Posterior vena cava (tissue), 2 donors: ENCODE measurements at regions not wholly inside any gene's neighbourhood (a gene's known extent, or its start where the extent isn't known, plus 50 kb on each side); places are given as distances from the start of the nearest gene placed in this dataset.
"Not testable (repeated sequence)": the region's sequence is repeated elsewhere in the genome, so short reads cannot be mapped to it uniquely, and the experiment has no call there.

Experiments
- DNase-seq: peaks from one replicate; pipeline ENCODE4 v3.0.0-alpha.2; 2020; ENCODE audit warnings: low spot score
- intact Hi-C, 2 donors: fragments of 100-400 bp; cut with DNase I; formaldehyde crosslinking; loops; one replicate each; pipeline versions ENCODE4 v1.14.1 to v1.14.2; 2022 to 2023
- donor health status: DM: yes; HTN: yes; CAD: no.
- donor health status: DM: yes; HTN: yes; CAD: no.

DNA sequence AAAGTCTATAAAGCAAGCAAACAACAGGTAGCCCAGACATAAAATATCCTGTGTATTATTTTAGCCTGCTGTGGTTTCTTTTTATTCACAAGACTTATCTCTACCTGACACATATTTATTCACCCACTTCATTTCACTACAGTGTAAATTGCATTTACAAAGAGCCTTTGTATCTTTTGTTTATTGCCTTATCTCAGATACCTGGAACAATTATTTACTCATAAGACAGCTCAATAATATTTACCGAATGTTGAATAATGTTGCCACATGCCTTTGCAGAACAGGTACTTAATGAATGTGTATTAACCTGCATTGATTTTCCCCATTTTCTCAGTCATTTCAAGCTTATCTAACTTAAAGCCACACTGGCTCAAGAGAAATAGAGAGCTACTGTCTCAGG, 603.6 kb downstream of the FBXO15 start:
- no peak for DNase-seq
- intact Hi-C loops, result no loop called here

DNA sequence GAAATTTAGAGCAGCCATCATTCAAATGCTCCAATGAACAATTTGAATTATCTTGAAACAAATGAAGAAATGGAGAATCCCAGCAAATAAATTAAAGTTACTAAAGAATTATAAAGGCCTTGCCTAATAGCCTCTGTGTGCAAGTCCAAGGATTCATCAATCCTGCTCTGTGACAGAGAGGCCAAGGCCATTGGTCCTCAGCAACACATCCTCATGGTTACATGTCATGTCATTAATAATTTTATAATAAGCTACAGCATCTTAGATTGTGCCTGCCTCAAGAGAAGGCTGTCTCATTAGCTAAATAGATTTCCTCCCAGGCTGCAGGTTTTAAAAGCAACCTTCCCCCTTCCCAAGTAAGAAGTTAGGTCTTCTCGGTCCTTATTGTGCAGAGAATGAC, 611.6 kb downstream of the FBXO15 start:
- DNase-seq, result no peak
- intact Hi-C loops, result no loop called here

DNA sequence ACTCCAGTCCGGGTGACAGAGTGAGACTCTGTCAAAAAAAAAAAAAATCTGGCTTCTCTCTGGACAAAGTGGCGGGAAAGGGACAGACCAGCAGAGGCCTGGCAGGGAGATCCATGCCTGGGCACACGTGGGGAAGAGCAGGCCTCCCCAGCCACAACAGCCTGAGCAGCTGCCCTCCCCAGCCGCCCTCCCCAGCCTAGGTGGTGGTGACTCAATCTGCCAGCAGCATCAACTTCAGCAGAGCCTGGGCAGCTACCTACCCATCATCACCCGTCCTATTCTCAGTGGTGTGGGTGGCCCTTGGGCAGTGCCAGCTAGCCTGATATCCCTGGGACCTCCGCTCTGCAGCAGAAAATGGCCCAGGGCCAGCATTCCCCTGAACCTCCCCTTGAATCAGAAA, 612.4 kb downstream of the FBXO15 start:
- DNase-seq, result no peak
- intact Hi-C loops, result no loop called here

DNA sequence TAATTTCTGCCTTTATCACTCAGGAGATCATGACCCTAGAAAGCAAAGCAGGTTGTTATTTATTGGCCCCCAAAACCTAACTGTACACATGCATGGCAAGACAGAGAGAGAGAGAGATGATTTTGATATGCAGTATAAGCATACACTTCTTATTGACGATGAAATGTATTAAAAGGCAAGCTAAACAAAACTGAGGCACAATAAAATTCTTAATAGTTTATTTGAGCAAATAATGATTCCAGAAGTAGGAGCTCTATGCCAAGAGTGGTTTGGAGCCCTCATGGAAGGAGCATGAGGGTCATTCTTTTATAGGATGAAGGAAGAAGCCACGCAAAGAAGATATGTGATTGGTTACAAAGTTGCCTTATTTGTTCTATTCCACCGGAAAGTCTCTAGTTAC, 616.0 kb downstream of the FBXO15 start:
- DNase-seq, result no peak
- intact Hi-C loops, result no loop called here

DNA sequence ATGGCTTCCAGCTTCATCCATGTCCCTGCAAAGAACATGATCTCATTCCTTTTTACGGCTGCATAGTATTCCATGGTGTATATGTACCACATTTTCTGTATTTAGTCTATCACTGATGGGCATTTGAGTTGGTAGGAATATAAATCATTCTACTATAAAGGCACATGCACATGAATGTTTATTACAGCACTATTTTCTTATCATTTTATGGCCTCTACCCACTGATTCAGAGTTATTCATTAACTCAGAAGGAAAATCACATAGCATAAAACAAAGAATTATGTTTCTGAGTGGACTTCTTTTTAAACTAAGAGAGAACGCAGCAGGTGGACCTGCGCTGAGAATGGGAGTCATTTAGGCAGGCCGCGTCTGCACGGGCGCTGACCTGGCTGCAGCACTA, 619.6 kb downstream of the FBXO15 start:
- DNase-seq, result no peak
- intact Hi-C loops, result no loop called here

DNA sequence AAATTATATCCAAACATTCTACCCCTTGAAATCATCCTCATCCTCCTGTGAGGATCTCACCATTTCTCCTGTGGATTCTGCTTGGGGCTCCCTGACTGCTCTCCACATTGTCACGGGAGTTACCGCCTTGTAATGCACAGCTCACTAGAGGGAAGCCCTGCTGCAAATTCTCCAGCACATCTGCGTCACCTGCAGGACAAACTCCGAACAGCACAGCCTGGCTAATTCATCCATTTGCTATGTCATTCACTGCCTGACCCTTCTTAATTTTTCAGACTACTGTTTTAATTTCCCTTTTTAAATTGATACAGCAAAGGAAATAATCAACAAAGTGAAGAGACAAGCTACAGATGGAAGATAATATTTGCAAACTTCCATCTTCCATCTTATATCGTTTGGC, 627.4 kb downstream of the FBXO15 start:
- DNase-seq, result no peak
- intact Hi-C loops, result no loop called here

DNA sequence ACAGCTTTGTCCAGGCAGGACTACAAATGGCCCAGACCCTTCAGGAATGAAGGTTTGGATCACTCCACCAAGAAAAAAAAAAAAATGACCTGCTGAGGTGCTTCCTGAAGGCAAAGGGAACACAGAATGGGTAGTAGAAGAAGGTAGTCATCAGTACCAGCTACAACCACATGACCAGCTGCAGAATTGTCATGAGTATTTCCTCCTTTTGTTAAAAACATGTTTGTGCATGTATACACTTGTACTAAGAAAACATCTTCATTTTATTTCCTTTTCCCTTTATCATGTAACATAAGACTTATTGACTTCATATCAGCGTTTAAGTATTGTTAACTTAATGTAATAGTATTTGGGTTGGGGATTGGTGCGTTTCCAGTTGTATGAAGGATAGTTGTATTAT, 631.6 kb downstream of the FBXO15 start:
- intact Hi-C loops, DNase-seq: not testable (repeated sequence)

DNA sequence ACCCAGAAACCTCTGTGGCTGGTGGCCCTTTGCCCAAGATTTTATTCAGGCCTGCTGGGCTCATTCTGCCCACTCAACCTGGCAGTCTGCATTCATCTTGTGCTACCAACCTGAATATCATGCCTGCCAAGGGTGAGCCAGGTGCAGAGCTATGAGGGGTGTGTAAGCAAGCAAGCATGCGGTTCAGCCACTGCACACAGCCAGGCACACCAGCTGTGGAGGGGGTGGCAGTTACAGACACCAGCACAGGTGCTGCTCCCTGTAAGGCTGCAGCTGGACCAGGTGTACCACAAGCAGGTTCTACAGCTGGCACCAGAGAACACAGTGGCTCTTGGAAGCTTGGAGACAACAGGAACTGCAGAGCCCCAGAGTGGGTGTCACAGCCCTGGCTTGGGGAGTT, 633.2 kb downstream of the FBXO15 start:
- intact Hi-C loops, result no loop called here
- DNase-seq, result no peak

DNA sequence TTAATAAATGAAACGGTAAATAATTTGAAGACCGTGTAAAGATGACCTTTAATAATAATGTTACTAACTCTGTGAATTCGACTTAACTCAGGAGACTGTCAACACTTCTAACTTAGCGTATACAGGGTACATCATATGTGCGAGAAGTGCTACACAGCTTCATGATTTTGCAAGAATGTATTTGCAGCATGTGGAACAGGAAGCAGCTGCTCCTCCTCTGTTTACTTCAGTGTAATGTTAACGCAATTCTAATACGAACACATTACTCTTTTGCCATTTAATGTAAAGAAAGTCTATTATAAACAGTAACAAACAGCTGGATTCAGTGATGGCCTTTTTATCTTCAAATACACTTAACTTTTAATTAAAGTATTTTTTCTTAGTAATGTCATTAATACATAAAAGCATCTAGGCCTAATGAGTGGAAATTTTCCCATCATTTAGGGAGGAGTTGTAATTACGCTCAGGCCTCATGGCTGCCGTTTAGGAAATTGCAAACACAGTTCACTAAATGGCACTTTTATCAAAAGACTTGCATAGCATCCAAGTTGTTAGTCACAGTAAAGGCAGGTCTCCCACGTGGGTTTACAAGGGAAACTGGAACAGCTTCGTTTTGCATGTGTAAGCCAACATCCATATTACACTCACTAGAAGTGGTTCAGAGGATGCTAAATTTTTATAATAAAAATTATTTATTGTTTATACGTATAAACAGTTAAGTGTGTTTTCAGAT, 635.7 kb downstream of the FBXO15 start:
- intact Hi-C loops, result no loop called here
- no peak for DNase-seq

DNA sequence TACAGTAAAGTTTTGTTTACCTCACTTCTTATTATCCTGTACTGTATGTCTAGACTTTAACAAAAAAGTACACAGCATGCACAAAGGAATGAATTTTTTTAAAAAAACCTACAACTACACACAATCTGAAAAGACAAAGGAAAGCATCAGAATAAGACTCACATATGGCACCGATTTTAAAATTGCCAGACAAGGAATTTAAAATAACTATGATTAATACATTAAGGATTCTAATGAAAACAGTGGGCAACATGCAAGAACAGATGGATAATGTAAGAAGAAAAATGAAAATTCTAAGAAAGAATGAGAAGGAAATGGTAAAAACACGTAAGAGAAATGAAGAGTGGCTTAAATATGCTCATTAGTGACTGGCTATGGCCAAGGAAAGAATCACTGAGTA, 638.2 kb downstream of the FBXO15 start:
- DNase-seq, result no peak
- intact Hi-C loops, result no loop called here

DNA sequence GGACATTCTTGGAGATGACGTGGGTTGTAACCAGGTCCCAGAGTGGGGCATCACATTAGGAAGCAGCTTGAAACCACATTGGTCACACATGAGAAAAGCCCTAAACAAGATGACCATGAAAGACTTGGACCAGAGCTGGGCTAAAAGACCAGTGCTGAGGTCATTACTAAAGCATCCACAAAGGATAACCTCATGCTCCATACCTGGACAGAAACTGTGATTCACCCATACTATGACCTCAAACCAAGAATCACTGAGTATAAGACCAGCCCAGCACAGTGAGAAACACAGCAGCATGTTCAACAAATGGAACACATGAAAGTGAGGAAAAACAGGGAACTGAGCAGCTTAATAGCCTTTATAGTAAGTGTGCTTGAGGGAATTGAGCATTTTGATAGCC, 635.5 kb upstream of the NETO1 start:
- intact Hi-C loops, result no loop called here
- no peak for DNase-seq

DNA sequence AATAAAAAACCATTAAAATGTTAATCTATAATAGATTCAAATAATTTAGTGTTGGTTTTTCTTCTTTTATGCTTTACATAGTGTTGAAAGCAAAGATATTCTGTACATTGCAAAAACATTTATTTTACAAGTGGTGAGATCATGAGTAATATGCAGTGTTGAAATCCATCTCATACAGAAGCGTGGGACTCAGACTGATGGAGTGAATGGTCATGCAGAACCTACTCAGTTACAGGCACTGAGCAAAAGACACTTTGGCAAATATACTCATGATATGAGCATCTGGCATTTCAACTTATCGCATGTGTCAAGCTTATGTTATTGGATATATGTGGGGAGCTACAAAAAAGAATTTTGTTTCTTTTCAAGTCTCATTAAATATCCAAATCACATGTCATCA, 620.2 kb upstream of the NETO1 start:
- DNase-seq, result no peak
- intact Hi-C loops, result no loop called here

DNA sequence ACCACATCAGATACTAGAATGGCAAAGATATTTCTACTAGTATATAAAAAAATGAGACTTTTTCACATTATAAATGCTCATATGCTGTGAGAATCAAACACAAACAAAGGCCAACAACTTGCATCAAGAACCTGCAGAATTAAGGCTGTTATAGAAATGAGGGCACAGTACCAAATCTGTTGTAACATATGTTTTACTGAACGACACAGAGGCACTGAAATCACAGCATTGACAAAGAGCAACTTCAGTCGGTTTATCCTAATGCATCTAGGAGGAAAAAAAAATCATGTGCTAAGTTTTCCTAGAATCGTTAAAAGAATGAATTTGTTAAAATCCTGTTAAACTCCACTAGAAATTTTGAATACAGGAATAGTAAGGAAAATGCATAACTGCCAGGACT, 617.4 kb upstream of the NETO1 start:
- no peak for DNase-seq

DNA sequence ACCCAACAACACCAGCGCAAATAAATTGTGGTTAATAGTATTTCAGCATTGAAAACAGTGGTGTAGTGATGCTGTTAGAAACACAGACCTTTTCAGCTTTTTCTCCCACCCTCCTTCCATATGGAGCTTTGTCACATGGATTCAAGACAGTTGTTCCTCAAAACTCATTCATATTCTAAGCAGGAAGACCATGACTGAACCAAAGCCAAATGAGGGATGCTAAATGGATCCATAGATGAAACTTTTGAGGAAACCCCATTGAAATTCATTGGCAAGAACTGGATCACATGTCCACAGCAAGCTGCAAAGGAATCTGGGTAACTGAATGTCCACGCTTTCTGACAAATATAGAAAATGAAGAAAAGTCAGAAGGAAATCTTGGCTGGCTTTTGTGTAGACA, 615.1 kb upstream of the NETO1 start:
- DNase-seq, result no peak
- intact Hi-C loops, result no loop called here

More for the DNA sequence above, 617.4 kb upstream of the NETO1 start:
- intact Hi-C loops, result no loop called here

DNA sequence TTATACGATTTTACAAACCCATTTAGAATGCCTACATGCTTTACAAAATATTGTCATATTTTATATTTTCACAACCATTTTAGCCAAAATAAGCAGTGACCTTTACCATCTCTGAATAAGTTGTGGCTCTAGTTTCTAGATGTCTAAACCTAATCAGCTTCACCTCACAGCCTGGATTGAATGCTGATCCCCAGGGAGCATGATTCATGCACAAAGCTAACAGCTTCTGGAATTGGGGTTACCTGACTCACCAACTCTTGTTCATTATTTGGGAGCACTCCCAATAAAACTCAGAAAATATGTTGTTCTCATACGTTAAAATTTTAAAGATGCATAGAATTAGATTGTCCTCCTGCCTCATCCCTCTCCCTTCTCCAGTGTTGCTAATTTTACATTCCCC, 611.7 kb upstream of the NETO1 start:
- DNase-seq, result no peak
- intact Hi-C loops, result no loop called here

DNA sequence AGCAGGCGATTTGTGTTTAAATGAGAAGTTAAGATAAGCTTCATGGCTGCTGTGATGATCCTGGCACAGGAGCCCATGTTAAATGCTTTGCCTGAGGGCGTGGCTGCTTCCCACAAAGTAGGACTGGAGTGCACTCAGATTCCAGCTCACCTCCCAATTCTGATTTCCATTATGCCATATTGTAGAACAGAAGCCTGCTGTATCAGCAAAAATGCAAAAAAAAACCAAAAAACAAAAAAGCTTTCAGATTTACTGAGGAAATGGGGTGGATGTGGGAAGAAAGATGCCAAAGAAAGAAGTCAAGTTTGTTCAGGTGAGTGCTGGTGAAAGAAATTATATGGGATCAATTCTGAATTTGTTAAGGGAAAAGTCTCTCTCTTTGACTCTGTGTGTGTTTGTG, 610.4 kb upstream of the NETO1 start:
- no peak for DNase-seq
- intact Hi-C loops, result no loop called here

DNA sequence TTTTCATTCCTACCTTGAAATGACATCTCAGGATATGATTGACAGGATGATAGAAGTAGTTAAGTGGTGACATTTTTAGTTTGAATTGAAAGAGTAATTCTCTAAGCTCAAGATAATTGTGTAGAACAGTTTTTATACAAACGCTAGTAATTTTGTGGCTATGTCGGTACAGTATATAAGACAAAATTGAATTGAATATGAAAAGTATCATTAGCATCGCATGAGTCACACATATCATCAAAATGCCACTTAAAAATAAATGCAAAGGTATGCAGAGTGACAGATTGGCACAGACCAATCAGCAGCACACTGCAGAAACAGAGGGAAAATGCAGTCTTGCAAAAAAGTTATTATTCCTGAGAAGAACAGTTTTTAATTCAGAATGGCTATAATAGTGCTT, 608.2 kb upstream of the NETO1 start:
- intact Hi-C loops, result no loop called here
- DNase-seq, result no peak

DNA sequence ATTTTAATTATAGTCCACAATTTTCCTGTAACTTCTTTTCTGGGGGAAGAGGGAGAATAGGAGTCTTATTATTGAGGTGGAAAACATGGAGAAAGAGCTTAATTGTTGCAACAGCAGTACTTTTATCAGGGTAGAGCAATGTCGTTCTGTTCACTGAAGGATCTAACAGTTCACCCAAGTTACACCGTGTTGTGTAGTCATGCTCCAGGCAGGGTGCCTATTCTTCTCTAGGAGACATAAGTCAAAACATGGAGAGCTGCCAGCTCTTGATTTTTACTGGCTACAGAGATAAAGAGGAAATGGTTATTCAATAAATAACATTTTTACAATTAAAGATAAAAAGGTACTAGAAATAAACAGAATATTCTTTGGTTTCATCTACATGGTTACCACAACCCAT, 594.3 kb upstream of the NETO1 start:
- no peak for DNase-seq
- intact Hi-C loops, result no loop called here

DNA sequence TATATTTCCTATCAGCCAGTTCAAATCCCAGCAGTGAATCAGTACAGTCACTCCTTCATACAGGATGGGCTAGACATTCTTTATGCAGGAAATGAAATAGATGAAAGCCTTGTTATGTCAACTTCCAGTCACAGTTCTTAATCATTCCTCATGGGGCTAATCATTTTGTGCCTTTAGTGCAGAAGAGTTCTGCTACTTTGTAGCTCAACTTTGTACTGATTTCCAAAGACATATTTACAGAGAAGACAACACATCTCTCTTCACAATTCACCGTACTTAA, 593.9 kb upstream of the NETO1 start:
- intact Hi-C loops, result no loop called here
- DNase-seq, result no peak

DNA sequence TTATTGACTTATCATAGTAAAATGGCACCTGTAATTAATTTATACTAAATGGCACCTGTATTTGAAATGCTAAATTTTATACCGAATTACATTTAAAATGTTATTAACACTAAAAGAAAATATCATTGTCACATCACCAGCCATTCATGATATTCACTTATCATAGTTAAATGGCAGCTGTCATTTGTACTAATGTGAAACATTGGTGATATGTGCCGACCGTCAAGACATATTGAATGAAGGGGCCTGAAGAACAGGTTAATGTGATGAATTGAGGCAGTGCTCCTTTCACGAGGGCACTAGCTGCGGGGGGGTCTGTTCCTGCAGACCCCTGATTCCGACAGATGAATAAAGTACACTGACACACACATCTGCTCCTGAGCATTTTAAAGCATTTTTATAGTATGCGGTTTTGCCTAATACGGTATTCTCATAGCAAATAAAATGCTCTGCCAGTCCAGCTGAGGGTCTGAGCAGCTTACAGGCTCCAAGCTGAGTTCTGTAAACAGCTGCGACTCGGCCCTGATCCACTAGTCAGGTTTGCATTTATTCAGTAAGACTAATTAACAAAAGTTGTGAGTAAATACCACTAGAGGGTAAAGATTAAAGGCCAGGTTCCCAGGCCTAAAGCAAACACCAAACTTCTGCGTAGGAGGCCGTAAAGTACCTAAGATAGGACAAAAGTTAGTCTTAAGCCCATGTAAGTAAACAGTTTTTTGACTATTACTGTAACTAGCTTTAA, 593.4 kb upstream of the NETO1 start:
- DNase-seq, result no peak
- intact Hi-C loops, result no loop called here

DNA sequence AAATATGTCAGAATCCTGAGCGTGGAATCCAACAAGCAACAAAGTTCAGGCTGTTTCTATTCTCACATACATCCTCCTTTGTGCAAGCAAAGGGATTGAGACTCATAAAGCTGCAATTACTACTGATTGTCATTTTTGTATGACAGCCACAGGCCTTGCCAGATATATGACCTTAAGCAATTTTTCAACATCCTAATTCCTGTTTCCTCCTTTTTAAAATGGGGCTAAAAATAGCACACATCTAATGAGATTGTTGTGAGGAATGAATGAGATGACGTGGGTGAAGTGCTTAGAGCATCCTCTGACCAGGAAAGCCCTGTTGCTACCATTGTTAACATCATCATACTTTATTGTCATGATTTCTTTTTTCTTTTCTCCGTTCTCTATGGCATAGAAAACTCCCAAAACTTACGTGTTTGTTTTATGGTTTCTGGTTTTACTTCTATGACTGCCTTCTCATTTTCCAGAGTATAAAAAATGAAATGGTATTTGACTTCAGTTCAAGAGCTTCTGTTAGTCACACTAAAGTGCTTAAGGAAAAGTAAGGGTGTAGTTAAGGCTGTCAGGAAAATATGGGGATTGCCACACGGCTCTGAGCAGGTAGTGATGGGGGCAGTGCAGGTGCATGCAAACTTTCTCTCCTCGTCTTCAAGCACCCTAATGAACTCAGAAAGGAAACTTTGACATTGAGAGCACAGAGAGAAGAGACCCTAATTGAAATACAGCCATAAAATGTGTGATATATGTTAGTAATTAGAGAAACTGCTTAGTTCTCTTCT, 590.6 kb upstream of the NETO1 start:
- DNase-seq, result no peak
- intact Hi-C loops, result no loop called here
